Smooth muscle cell (in vitro differentiated cells): ENCODE measurements at regions not wholly inside any gene's neighbourhood (a gene's known extent, or its start where the extent isn't known, plus 50 kb on each side); places are given as distances from the start of the nearest gene placed in this dataset.

ENCODE experiments used
- DNase-seq: peaks from one replicate; lab custom pipeline; 2025; ENCODE audit not compliant: unreplicated experiment; lab: John Stamatoyannopoulos, UW
- H2AFZ ChIP-seq: fragments of 200-600 bp; sonication (generic); 2 replicates; pipeline ENCODE4 v1.6.0; 2016; ENCODE audit warnings: antibody characterized with exemption, low read depth, mild to moderate bottlenecking
- H3F3A ChIP-seq: fragments of 200-600 bp; sonication (generic); 2 replicates; pipeline ENCODE4 v1.6.0; 2017; ENCODE audit warnings: antibody characterized with exemption, low read depth
- H3K27ac ChIP-seq: fragments of 200-600 bp; sonication (generic); 2 replicates; pipeline ENCODE4 v1.5.1; 2016; ENCODE audit warnings: low read depth, mild to moderate bottlenecking
- H3K27me3 ChIP-seq: fragments of 200-600 bp; sonication (generic); 2 replicates; pipeline ENCODE4 v1.6.1; 2016; ENCODE audit warnings: low read depth, mild to moderate bottlenecking
- H3K36me3 ChIP-seq: fragments of 200-600 bp; sonication (generic); 2 replicates; pipeline ENCODE4 v1.5.1; 2016; ENCODE audit warnings: low read depth
- H3K4me1 ChIP-seq: fragments of 200-600 bp; sonication (generic); 2 replicates; pipeline ENCODE4 v1.5.1; 2016; ENCODE audit warnings: low read depth
- H3K4me2 ChIP-seq: fragments of 200-600 bp; sonication (generic); 2 replicates; pipeline ENCODE4 v1.6.0; 2016; ENCODE audit warnings: mild to moderate bottlenecking
- H3K4me3 ChIP-seq: fragments of 200-600 bp; sonication (generic); 2 replicates; pipeline ENCODE4 v1.5.1; 2016; ENCODE audit warnings: mild to moderate bottlenecking
- H3K79me2 ChIP-seq: fragments of 200-600 bp; sonication (generic); 2 replicates; pipeline ENCODE4 v1.6.0; 2016; ENCODE audit warnings: low read depth, mild to moderate bottlenecking
- H3K9ac ChIP-seq: fragments of 200-600 bp; sonication (generic); 2 replicates; pipeline ENCODE4 v1.6.0; 2016; ENCODE audit warnings: low read depth
- H3K9me3 ChIP-seq: fragments of 200-600 bp; sonication (generic); replicated peaks from 2 replicates; pipeline ENCODE4 v1.5.1; 2016; ENCODE audit warnings: low read depth
- H4K20me1 ChIP-seq: fragments of 200-600 bp; sonication (generic); 2 replicates; pipeline ENCODE4 v1.6.0; 2016; ENCODE audit warnings: low read depth
- CTCF ChIP-seq: fragments of 200-600 bp; sonication (generic); IDR thresholded peaks from 2 replicates; pipeline ENCODE4 v1.5.1; 2017; ENCODE audit warnings: borderline replicate concordance, mild to moderate bottlenecking, antibody characterized with exemption; ENCODE audit not compliant: insufficient read depth, poor library complexity, severe bottlenecking
- WGBS: methylation state at CpG from one replicate; pipeline ENCODE4 v1.1.7; 2016; ENCODE audit warnings: low lambda C conversion rate; 5-methylcytosine and 5-hydroxymethylcytosine counted together

DNA sequence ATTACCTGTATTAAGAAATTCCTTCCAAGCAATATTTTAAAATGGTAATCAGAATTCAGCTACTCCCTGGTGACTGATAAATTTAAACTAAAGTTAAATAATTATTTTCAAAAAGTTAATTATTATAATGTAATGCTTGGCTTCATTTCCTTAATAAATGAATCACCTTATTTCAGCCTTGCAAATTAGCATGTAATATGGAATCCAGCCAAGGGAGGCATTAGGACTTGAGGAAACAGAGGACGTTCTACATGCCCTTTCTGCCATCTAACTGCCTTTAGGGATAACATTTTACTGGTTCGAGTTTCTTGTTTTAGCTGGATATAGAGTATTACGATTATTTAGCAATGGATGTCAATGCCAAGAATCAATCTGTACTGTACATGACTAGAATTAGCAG, 636.3 kb downstream of the TSN start:
- Histone ChIP-seq H3K79me2 (no peaks in the 10 kb centered on the region), H3K36me3 (no peaks in the 10 kb centered on the region), H3K27me3 (no peaks in the 10 kb centered on the region), H3K4me3 (no peak overlapping the region), H3F3A (no peaks in the 10 kb centered on the region), H3K4me2 (no peak overlapping the region), H4K20me1 (no peaks in the 10 kb centered on the region), H3K9me3 (no peaks in the 10 kb centered on the region), H3K4me1 (no peaks in the 10 kb centered on the region), H3K9ac (no peak overlapping the region), H2AFZ (no peak overlapping the region), H3K27ac (no peak overlapping the region)
- WGBS = 79% methylated on average over 3 of the region's 3 CpGs
- DNase-seq = no peak
- no peak for TF ChIP-seq CTCF

DNA sequence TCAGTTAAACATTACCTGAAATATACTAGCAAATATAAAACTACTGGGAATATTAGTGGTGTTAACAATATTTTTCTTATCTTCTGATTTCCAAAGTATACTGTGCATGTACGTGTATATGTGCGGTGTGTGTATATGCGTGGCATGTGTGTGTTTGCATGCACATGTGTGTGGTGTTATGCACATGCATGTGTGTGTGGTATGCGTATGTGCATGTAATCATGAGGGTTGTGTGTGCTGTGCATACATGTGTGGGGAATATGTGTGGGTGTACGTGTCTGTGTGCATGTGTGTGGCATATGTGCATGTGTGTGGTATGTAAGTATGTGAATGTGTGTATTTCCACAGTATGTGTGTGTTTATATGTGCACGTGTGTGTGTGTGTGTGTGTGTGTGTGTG, 640.2 kb downstream of the TSN start:
- H3K4me3 ChIP-seq = no peak overlapping the region
- H3K9me3 ChIP-seq = no peaks in the 10 kb centered on the region
- 92% methylated on average over 6 of the region's 6 CpGs for WGBS
- H3K9ac ChIP-seq = no peak overlapping the region
- H3K4me1 ChIP-seq = no peaks in the 10 kb centered on the region
- no peaks in the 10 kb centered on the region for H3K79me2 ChIP-seq
- H2AFZ ChIP-seq = no peak overlapping the region
- H3F3A ChIP-seq = no peaks in the 10 kb centered on the region
- H3K27me3 ChIP-seq = no peaks in the 10 kb centered on the region
- TF ChIP-seq CTCF = no peak
- no peak overlapping the region for H3K27ac ChIP-seq
- H4K20me1 ChIP-seq = no peaks in the 10 kb centered on the region
- DNase-seq = no peak
- no peaks in the 10 kb centered on the region for H3K36me3 ChIP-seq
- no peak overlapping the region for H3K4me2 ChIP-seq

GRCh38 chr2:122411231-122411630, 655.8 kb downstream of the TSN start:
- Histone ChIP-seq H3K79me2 (no peaks in the 10 kb centered on the region), H2AFZ (no peak overlapping the region), H3K9me3 (no peaks in the 10 kb centered on the region), H3K27ac (no peak overlapping the region), H3K36me3 (no peaks in the 10 kb centered on the region), H3K4me3 (no peak overlapping the region), H4K20me1 (no peaks in the 10 kb centered on the region), H3K4me2 (no peak overlapping the region), H3K9ac (no peak overlapping the region), H3K27me3 (no peaks in the 10 kb centered on the region), H3F3A (no peaks in the 10 kb centered on the region), H3K4me1 (no peaks in the 10 kb centered on the region)
- WGBS = 66% methylated on average over 5 of the region's 5 CpGs
- no peak for TF ChIP-seq CTCF
- no peak for DNase-seq

DNA sequence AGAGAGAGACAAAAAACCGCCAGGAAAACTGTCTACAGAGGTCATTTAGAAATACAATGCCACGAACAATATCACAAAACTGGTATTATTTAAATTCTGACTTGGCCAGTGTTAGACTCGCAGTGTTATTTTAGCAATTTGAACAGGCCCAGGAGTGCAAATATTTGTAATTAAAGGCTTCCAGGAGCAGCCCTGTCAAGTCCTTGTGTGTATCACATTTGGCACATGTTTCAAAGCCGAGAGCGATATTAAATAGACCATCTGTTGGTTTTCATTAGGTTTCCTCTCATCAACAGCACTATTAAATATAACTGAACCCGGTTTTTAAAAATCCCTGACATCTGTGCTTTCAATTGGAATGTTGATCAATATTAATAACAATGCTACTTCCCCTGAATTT, 656.9 kb downstream of the TSN start:
- WGBS = 88% methylated on average over 6 of the region's 6 CpGs
- no peak for DNase-seq
- H3K27me3 ChIP-seq = no peaks in the 10 kb centered on the region
- H3F3A ChIP-seq = no peaks in the 10 kb centered on the region
- H3K36me3 ChIP-seq = no peaks in the 10 kb centered on the region
- H3K4me1 ChIP-seq = no peaks in the 10 kb centered on the region
- no peak overlapping the region for H3K4me3 ChIP-seq
- no peak overlapping the region for H3K4me2 ChIP-seq
- TF ChIP-seq CTCF = no peak
- H3K79me2 ChIP-seq = no peaks in the 10 kb centered on the region
- no peak overlapping the region for H3K9ac ChIP-seq
- H3K27ac ChIP-seq = no peak overlapping the region
- H2AFZ ChIP-seq = no peak overlapping the region
- no peaks in the 10 kb centered on the region for H4K20me1 ChIP-seq
- no peaks in the 10 kb centered on the region for H3K9me3 ChIP-seq
